HEK293 (cell line): ENCODE measurements at regions not wholly inside any gene's neighbourhood (a gene's known extent, or its start where the extent isn't known, plus 50 kb on each side); places are given as distances from the start of the nearest gene placed in this dataset.

Source experiments
- CTCF ChIA-PET: fragments of 350-600 bp; formaldehyde crosslinking; extraction: SDS; loops from one replicate; lab custom pipeline; 2021; ENCODE audit warnings: antibody characterized with exemption; lab: Yijun Ruan, JAX
- POLR2A ChIA-PET: fragments of 300-600 bp; formaldehyde crosslinking; extraction: SDS; loops from one replicate; lab custom pipeline; 2020; ENCODE audit warnings: antibody characterized with exemption, inconsistent platforms; lab: Yijun Ruan, JAX
- H3K27ac ChIP-seq: fragments of 200-500 bp; sonication (Bioruptor generic); 2 replicates; pipeline ENCODE4 v1.5.1; 2014; ENCODE audit warnings: low read depth, low read length, control low read depth, inconsistent platforms; ENCODE audit errors: extremely low read depth
- H3K36me3 ChIP-seq, 2 experiments: fragments of 200-500 bp in 1 of 2; sonication (Bioruptor generic) in 1 of 2; 1 replicate in 1 of 2; 2 replicates in 1 of 2; pipeline ENCODE4 v1.5.1; 2014 to 2017; ENCODE audit warnings: inconsistent platforms in 2 of 2, low read length in 2 of 2; ENCODE audit not compliant: control insufficient read depth in 2 of 2, insufficient read depth in 1 of 2
- H3K4me1 ChIP-seq: fragments of 200-500 bp; sonication (Bioruptor generic); 2 replicates; pipeline ENCODE4 v1.5.1; 2014; ENCODE audit warnings: mild to moderate bottlenecking, low read length, inconsistent platforms; ENCODE audit not compliant: control insufficient read depth, insufficient read depth
- H3K4me3 ChIP-seq: 2 replicates; pipeline ENCODE4 v1.5.1; 2011; ENCODE audit warnings: low read depth, mild to moderate bottlenecking, control low read depth, low read length, moderate library complexity
- H3K9me3 ChIP-seq: fragments of 200-500 bp; sonication (Bioruptor generic); 2 replicates; pipeline ENCODE4 v1.5.1; 2014; ENCODE audit warnings: low read depth, low read length, inconsistent platforms; ENCODE audit not compliant: control insufficient read depth, insufficient read depth
- BCL11B ChIP-seq: fragments of 450-650 bp; formaldehyde crosslinking; IDR thresholded peaks from 2 replicates; pipeline ENCODE4 v1.5.1; 2016; ENCODE audit warnings: low read depth, missing biosample characterization, missing genetic modification characterization
- GLI4 ChIP-seq: fragments of 450-650 bp; formaldehyde crosslinking; IDR thresholded peaks from 2 replicates; pipeline ENCODE4 v1.5.1; 2016; ENCODE audit warnings: missing biosample characterization, missing genetic modification characterization
- SP2 ChIP-seq: fragments of 450-650 bp; formaldehyde crosslinking; IDR thresholded peaks from 2 replicates; pipeline ENCODE4 v1.5.1; 2016; ENCODE audit warnings: missing biosample characterization, missing genetic modification characterization
- ZNF19 ChIP-seq: fragments of 450-650 bp; formaldehyde crosslinking; IDR thresholded peaks from 2 replicates; pipeline ENCODE4; 2016; ENCODE audit warnings: missing biosample characterization, missing genetic modification characterization, low read depth
- ZNF214 ChIP-seq: fragments of 450-650 bp; formaldehyde crosslinking; IDR thresholded peaks from 2 replicates; pipeline ENCODE4 v1.5.1; 2017; ENCODE audit warnings: missing biosample characterization, mild to moderate bottlenecking, missing genetic modification characterization, borderline replicate concordance
- ZNF23 ChIP-seq: fragments of 450-650 bp; formaldehyde crosslinking; IDR thresholded peaks from 2 replicates; pipeline ENCODE4 v1.5.1; 2016; ENCODE audit warnings: missing biosample characterization, missing genetic modification characterization, borderline replicate concordance
- ZNF529 ChIP-seq: fragments of 450-650 bp; formaldehyde crosslinking; IDR thresholded peaks from 2 replicates; pipeline ENCODE4 v1.5.1; 2017; ENCODE audit warnings: missing genetic modification characterization, missing biosample characterization; ENCODE audit not compliant: insufficient replicate concordance
- ZNF600 ChIP-seq: fragments of 450-650 bp; formaldehyde crosslinking; IDR thresholded peaks from 2 replicates; pipeline ENCODE4 v1.5.1; 2016; ENCODE audit warnings: missing biosample characterization, missing genetic modification characterization
- ZNF610 ChIP-seq: fragments of 450-650 bp; formaldehyde crosslinking; IDR thresholded peaks from 2 replicates; pipeline ENCODE4 v1.5.1; 2016; ENCODE audit warnings: missing biosample characterization, missing genetic modification characterization, borderline replicate concordance
- ZNF654 ChIP-seq: fragments of 450-650 bp; formaldehyde crosslinking; IDR thresholded peaks from 2 replicates; pipeline ENCODE4 v1.5.1; 2016; ENCODE audit warnings: low read depth, missing biosample characterization, missing genetic modification characterization
- ZNF701 ChIP-seq: fragments of 450-650 bp; formaldehyde crosslinking; IDR thresholded peaks from 2 replicates; pipeline ENCODE4 v1.5.1; 2016; ENCODE audit warnings: missing biosample characterization, missing genetic modification characterization
- ZNF791 ChIP-seq: fragments of 450-650 bp; formaldehyde crosslinking; IDR thresholded peaks from 2 replicates; pipeline ENCODE4 v1.5.1; 2016; ENCODE audit warnings: missing biosample characterization, missing genetic modification characterization
- ZSCAN30 ChIP-seq: fragments of 450-650 bp; IDR thresholded peaks from 2 replicates; pipeline ENCODE4 v1.5.1; 2018; ENCODE audit warnings: missing biosample characterization, mild to moderate bottlenecking, missing genetic modification characterization, moderate library complexity
- TF ChIP-seq, protein P1 (sequence below): fragments of 450-650 bp; formaldehyde crosslinking; IDR thresholded peaks from 2 replicates; pipeline ENCODE4 v1.5.0; 2017; ENCODE audit warnings: missing biosample characterization, missing genetic modification characterization, borderline replicate concordance
- TF ChIP-seq, protein P2 (sequence below): fragments of 450-650 bp; formaldehyde crosslinking; IDR thresholded peaks from 2 replicates; pipeline ENCODE4 v1.5.1; 2017; ENCODE audit warnings: missing biosample characterization, missing genetic modification characterization
- TF ChIP-seq, protein P3 (sequence below): fragments of 450-650 bp; formaldehyde crosslinking; IDR thresholded peaks from 2 replicates; pipeline ENCODE4 v1.5.1; 2016; ENCODE audit warnings: missing biosample characterization, missing genetic modification characterization, borderline replicate concordance
- TF ChIP-seq, protein P4 (sequence below): fragments of 450-650 bp; formaldehyde crosslinking; IDR thresholded peaks from 2 replicates; pipeline ENCODE4 v1.5.1; 2016; ENCODE audit warnings: missing biosample characterization, missing genetic modification characterization

DNA sequence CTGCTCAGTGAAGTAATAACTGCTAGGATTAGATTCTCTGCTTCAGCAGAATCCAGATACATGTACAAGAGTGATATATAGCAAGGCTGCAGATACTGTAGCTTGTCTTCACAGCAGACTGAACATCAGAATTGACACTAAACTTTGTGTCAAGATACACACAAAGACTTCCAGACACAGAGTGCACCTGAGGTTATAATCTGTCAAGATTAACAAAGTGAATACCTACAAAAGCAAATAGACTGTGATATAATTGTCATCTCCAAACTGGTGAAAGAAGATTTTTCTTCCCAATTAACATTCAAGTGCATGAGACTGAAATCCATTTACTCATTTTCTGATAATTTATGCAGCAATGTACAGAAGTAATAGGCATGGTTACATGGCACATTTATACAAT is 2266.5 kb upstream of the WWC1 start (continued):
- TF ChIP-seq, protein P1, sequence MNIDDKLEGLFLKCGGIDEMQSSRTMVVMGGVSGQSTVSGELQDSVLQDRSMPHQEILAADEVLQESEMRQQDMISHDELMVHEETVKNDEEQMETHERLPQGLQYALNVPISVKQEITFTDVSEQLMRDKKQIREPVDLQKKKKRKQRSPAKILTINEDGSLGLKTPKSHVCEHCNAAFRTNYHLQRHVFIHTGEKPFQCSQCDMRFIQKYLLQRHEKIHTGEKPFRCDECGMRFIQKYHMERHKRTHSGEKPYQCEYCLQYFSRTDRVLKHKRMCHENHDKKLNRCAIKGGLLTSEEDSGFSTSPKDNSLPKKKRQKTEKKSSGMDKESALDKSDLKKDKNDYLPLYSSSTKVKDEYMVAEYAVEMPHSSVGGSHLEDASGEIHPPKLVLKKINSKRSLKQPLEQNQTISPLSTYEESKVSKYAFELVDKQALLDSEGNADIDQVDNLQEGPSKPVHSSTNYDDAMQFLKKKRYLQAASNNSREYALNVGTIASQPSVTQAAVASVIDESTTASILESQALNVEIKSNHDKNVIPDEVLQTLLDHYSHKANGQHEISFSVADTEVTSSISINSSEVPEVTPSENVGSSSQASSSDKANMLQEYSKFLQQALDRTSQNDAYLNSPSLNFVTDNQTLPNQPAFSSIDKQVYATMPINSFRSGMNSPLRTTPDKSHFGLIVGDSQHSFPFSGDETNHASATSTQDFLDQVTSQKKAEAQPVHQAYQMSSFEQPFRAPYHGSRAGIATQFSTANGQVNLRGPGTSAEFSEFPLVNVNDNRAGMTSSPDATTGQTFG (tag by site-specific recombination), result no peak
- no peak for TF ChIP-seq BCL11B (tag by site-specific recombination)
- no peak for TF ChIP-seq ZNF654 (tag by site-specific recombination)
- no peak for TF ChIP-seq ZSCAN30 (tag by site-specific recombination)
- no peak for TF ChIP-seq SP2

DNA sequence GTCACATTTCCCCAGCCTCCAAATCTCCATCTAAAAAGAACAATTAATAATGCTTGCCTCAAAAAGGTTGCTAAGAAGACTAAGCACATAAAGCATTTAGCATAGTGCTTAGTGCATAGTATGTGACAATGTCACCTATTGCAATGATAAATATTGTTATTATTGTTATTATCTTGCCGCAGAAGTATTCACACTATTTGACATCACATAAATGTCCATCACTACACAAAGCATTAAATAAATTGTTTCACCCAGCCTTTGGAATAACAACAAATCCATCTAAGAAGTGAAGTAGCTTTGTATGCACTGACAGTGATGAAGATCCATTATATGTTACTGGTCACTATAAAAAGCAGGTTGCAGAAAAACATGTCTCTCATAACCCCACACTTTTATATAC is 2263.9 kb upstream of the WWC1 start:
- no peak overlapping the region for H3K27ac ChIP-seq
- CTCF ChIA-PET, result no interaction called here
- no peaks in the 10 kb centered on the region; the same call in 1 of the 2 replicates for H3K9me3 ChIP-seq
- TF ChIP-seq ZNF529 (tag by site-specific recombination), result no peak
- TF ChIP-seq, protein P2, sequence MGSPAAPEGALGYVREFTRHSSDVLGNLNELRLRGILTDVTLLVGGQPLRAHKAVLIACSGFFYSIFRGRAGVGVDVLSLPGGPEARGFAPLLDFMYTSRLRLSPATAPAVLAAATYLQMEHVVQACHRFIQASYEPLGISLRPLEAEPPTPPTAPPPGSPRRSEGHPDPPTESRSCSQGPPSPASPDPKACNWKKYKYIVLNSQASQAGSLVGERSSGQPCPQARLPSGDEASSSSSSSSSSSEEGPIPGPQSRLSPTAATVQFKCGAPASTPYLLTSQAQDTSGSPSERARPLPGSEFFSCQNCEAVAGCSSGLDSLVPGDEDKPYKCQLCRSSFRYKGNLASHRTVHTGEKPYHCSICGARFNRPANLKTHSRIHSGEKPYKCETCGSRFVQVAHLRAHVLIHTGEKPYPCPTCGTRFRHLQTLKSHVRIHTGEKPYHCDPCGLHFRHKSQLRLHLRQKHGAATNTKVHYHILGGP (tag by site-specific recombination), result no peak
- TF ChIP-seq ZNF214 (tag by site-specific recombination), result no peak
- no peak for TF ChIP-seq ZNF23
- no peak for TF ChIP-seq GLI4 (tag by site-specific recombination)
- no peak for TF ChIP-seq ZNF19 (tag by site-specific recombination)
- no peak for TF ChIP-seq ZNF600 (tag by site-specific recombination)
- TF ChIP-seq ZNF610, result no peak
- TF ChIP-seq, protein P3, sequence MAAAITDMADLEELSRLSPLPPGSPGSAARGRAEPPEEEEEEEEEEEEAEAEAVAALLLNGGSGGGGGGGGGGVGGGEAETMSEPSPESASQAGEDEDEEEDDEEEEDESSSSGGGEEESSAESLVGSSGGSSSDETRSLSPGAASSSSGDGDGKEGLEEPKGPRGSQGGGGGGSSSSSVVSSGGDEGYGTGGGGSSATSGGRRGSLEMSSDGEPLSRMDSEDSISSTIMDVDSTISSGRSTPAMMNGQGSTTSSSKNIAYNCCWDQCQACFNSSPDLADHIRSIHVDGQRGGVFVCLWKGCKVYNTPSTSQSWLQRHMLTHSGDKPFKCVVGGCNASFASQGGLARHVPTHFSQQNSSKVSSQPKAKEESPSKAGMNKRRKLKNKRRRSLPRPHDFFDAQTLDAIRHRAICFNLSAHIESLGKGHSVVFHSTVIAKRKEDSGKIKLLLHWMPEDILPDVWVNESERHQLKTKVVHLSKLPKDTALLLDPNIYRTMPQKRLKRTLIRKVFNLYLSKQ (tag by site-specific recombination), result no peak
- TF ChIP-seq ZNF791 (tag by site-specific recombination), result no peak
- H3K36me3 ChIP-seq, result no peaks in the 10 kb centered on the region
- no peak overlapping the region for H3K4me3 ChIP-seq
- no peaks in the 10 kb centered on the region for H3K4me1 ChIP-seq
- POLR2A ChIA-PET, result no interaction called here

DNA sequence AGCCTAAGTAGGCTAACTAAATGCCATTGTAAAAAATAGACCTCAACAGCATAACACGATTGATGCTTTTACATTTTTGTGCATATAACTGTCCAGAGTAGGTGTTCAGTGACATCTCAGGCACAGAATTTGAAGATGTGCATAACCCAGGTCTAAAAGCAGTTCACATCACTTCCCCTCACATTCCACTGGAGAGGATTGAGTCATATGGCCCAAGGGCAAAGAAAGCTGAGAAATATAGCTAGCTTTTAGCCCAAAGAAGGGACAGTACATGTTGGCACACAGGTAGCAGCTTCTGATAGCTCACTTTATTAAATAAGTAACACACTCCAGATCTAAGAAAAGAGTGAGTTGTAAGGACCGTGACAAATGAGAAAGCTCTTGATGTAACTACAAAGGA is 2259.5 kb upstream of the WWC1 start:
- Histone ChIP-seq H3K9me3 (no peaks in the 10 kb centered on the region), H3K4me3 (no peak overlapping the region), H3K4me1 (no peaks in the 10 kb centered on the region), H3K36me3 (no peaks in the 10 kb centered on the region), H3K27ac (no peak overlapping the region)
- POLR2A ChIA-PET, result no interaction called here
- CTCF ChIA-PET, result no interaction called here
- TF ChIP-seq, protein P4, sequence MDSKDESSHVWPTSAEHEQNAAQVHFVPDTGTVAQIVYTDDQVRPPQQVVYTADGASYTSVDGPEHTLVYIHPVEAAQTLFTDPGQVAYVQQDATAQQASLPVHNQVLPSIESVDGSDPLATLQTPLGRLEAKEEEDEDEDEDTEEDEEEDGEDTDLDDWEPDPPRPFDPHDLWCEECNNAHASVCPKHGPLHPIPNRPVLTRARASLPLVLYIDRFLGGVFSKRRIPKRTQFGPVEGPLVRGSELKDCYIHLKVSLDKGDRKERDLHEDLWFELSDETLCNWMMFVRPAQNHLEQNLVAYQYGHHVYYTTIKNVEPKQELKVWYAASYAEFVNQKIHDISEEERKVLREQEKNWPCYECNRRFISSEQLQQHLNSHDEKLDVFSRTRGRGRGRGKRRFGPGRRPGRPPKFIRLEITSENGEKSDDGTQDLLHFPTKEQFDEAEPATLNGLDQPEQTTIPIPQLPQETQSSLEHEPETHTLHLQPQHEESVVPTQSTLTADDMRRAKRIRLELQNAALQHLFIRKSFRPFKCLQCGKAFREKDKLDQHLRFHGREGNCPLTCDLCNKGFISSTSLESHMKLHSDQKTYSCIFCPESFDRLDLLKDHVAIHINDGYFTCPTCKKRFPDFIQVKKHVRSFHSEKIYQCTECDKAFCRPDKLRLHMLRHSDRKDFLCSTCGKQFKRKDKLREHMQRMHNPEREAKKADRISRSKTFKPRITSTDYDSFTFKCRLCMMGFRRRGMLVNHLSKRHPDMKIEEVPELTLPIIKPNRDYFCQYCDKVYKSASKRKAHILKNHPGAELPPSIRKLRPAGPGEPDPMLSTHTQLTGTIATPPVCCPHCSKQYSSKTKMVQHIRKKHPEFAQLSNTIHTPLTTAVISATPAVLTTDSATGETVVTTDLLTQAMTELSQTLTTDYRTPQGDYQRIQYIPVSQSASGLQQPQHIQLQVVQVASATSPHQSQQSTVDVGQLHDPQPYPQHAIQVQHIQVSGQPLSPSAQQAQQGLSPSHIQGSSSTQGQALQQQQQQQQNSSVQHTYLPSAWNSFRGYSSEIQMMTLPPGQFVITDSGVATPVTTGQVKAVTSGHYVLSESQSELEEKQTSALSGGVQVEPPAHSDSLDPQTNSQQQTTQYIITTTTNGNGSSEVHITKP (tag by site-specific recombination), result no peak
- no peak for TF ChIP-seq ZNF701 (tag by site-specific recombination)
